GM23338 (cell line): ENCODE measurements at regions not wholly inside any gene's neighbourhood (a gene's known extent, or its start where the extent isn't known, plus 50 kb on each side); places are given as distances from the start of the nearest gene placed in this dataset.
A peak's percentile ranks its signal among the peaks of the same experiment; 100 is the strongest.

Experiments used
- ATAC-seq: fragments of 200-7000 bp; cut with Tn5 transposase; 3 replicates; pipeline ENCODE4 v1.9.1; 2020
- DNase-seq: peaks from one replicate; pipeline ENCODE4 v3.0.0-alpha.2; 2015; ENCODE audit warnings: low spot score
- H2AFZ ChIP-seq: fragments of 200-600 bp; sonication (generic); 2 replicates; pipeline ENCODE4 v1.8.0; 2016; ENCODE audit warnings: antibody characterized with exemption, mild to moderate bottlenecking, moderate library complexity
- H3F3A ChIP-seq: fragments of 200-600 bp; sonication (generic); replicated peaks from 2 replicates; pipeline ENCODE4 v1.8.0; 2017; ENCODE audit warnings: antibody characterized with exemption, mixed run types, low read depth
- H3K27ac ChIP-seq: fragments of 200-600 bp; sonication (generic); 2 replicates; pipeline ENCODE4 v1.6.1; 2016; ENCODE audit warnings: low read depth
- H3K27me3 ChIP-seq: fragments of 200-600 bp; sonication (generic); 2 replicates; pipeline ENCODE4 v1.8.0; 2016; ENCODE audit warnings: mild to moderate bottlenecking, mixed run types, moderate library complexity; ENCODE audit not compliant: insufficient read depth
- H3K36me3 ChIP-seq: fragments of 200-600 bp; sonication (generic); 2 replicates; pipeline ENCODE4 v1.8.0; 2016; ENCODE audit warnings: mild to moderate bottlenecking; ENCODE audit not compliant: insufficient read depth
- H3K4me1 ChIP-seq: fragments of 200-600 bp; sonication (generic); 2 replicates; pipeline ENCODE4 v1.8.0; 2016; ENCODE audit warnings: mild to moderate bottlenecking, moderate library complexity; ENCODE audit not compliant: insufficient read depth
- H3K4me2 ChIP-seq: fragments of 200-600 bp; sonication (generic); 2 replicates; pipeline ENCODE4 v1.7.1; 2017; ENCODE audit warnings: mixed run types
- H3K4me3 ChIP-seq: fragments of 200-600 bp; sonication (generic); 2 replicates; pipeline ENCODE4 v1.6.1; 2016; ENCODE audit warnings: mixed run types
- H3K79me2 ChIP-seq: fragments of 200-600 bp; sonication (generic); replicated peaks from 2 replicates; pipeline ENCODE4 v1.8.0; 2017; ENCODE audit warnings: mild to moderate bottlenecking; ENCODE audit not compliant: insufficient read depth
- H3K9me2 ChIP-seq: fragments of 200-600 bp; sonication (generic); 2 replicates; pipeline ENCODE4 v1.8.0; 2017; ENCODE audit not compliant: insufficient read depth
- H4K20me1 ChIP-seq: fragments of 200-600 bp; sonication (generic); replicated peaks from 2 replicates; pipeline ENCODE4 v1.8.0; 2017; ENCODE audit warnings: mild to moderate bottlenecking; ENCODE audit not compliant: insufficient read depth
- H3K27ac Mint-ChIP-seq: 2 replicates; pipeline ENCODE4 v1.8.0; 2020; ENCODE audit warnings: inconsistent platforms, mild to moderate bottlenecking, moderate library complexity, mixed read lengths
- H3K27me3 Mint-ChIP-seq: 3 replicates; pipeline ENCODE4 v1.8.0; 2022; ENCODE audit warnings: low read depth, mild to moderate bottlenecking, moderate library complexity, mixed read lengths, inconsistent platforms; ENCODE audit not compliant: insufficient read depth, poor library complexity
- H3K36me3 Mint-ChIP-seq: 3 replicates; pipeline ENCODE4 v1.8.0; 2021; ENCODE audit warnings: low read depth, mild to moderate bottlenecking, inconsistent platforms, moderate library complexity, mixed read lengths
- H3K4me1 Mint-ChIP-seq: 3 replicates; pipeline ENCODE4 v1.8.0; 2020; ENCODE audit warnings: mild to moderate bottlenecking, inconsistent platforms, mixed read lengths
- H3K4me3 Mint-ChIP-seq: 3 replicates; pipeline ENCODE4 v1.8.0; 2021; ENCODE audit warnings: moderate library complexity, mild to moderate bottlenecking, inconsistent platforms, mixed read lengths
- H3K9me3 Mint-ChIP-seq: 3 replicates; pipeline ENCODE4 v1.8.0; 2020; ENCODE audit warnings: moderate library complexity, mild to moderate bottlenecking, inconsistent platforms, mixed read lengths
- ETS1 ChIP-seq: IDR thresholded peaks from 2 replicates; pipeline ENCODE4 v1.6.1; 2016; ENCODE audit warnings: antibody characterized with exemption
- JUNB ChIP-seq: IDR thresholded peaks from one replicate; pipeline ENCODE4 v1.6.1; 2016; ENCODE audit warnings: antibody characterized with exemption; ENCODE audit not compliant: unreplicated experiment
- POLR2AphosphoS5 ChIP-seq: IDR thresholded peaks from 2 replicates; pipeline ENCODE4 v1.6.1; 2016; ENCODE audit warnings: antibody characterized with exemption, low read depth
- STAT1 ChIP-seq: IDR thresholded peaks from one replicate; pipeline ENCODE4 v1.6.1; 2016; ENCODE audit warnings: antibody characterized with exemption; ENCODE audit not compliant: unreplicated experiment

GRCh38 chr1:149849111-149849946 is 50.0 kb upstream of the BOLA1 start:
- Mint-ChIP-seq H3K4me3 (peak overlapping the region; percentile 85), H3K36me3 (peaks cover 13% of the 10 kb centered on the region), H3K4me1 (peaks cover 45% of the 10 kb centered on the region), H3K9me3 (no peaks in the 10 kb centered on the region; the same call in 2 of the 3 replicates), H3K27me3 (peaks cover 19% of the 10 kb centered on the region), H3K27ac (peak overlapping the region; percentile 94)
- peaks cover 7% of the 10 kb centered on the region; the same call in 1 of the 2 replicates for H3F3A ChIP-seq
- H3K4me3 ChIP-seq = peak overlapping the region; percentile 96
- no peak for TF ChIP-seq POLR2AphosphoS5
- no peak for TF ChIP-seq STAT1
- no peak for TF ChIP-seq ETS1
- no peak for TF ChIP-seq JUNB
- H3K27ac ChIP-seq = peak overlapping the region; percentile 93
- H4K20me1 ChIP-seq = peaks cover 16% of the 10 kb centered on the region
- H3K36me3 ChIP-seq = no peaks in the 10 kb centered on the region
- H3K4me1 ChIP-seq = peaks cover 41% of the 10 kb centered on the region
- no peak for ATAC-seq
- H3K4me2 ChIP-seq = peak overlapping the region; percentile 95
- peak; percentile 2 for DNase-seq
- H2AFZ ChIP-seq = no peak overlapping the region
- H3K9me2 ChIP-seq = no peaks in the 10 kb centered on the region
- no peaks in the 10 kb centered on the region for H3K27me3 ChIP-seq
- peaks cover 54% of the 10 kb centered on the region for H3K79me2 ChIP-seq
